CD4-positive, alpha-beta T cell treated with Interleukin-4 for 4 hours (primary cell): ENCODE measurements at regions not wholly inside any gene's neighbourhood (a gene's known extent, or its start where the extent isn't known, plus 50 kb on each side); places are given as distances from the start of the nearest gene placed in this dataset.
"Not testable (repeated sequence)": the region's sequence is repeated elsewhere in the genome, so short reads cannot be mapped to it uniquely, and the experiment has no call there.

Experiments
- DNase-seq: peaks from one replicate; pipeline ENCODE4 v3.0.0-alpha.2; 2020

GRCh38 chr15:84360902-84361301 is 125.3 kb downstream of the GOLGA6L4 start:
- DNase-seq, result not testable (repeated sequence)

- DNase-seq, result not testable (repeated sequence)
Observed at GRCh38 chr15:84384421-84384820, 148.8 kb downstream of the GOLGA6L4 start.

- DNase-seq, result no peak
Observed at GRCh38 chr15:84387086-84387485, 151.5 kb downstream of the GOLGA6L4 start.

GRCh38 chr15:84388201-84388600 is 152.6 kb downstream of the GOLGA6L4 start:
- not testable (repeated sequence) for DNase-seq

- DNase-seq, result not testable (repeated sequence)
Observed at GRCh38 chr15:84388638-84389037, 153.1 kb downstream of the GOLGA6L4 start.

GRCh38 chr15:84390324-84390723 is 154.8 kb downstream of the GOLGA6L4 start:
- DNase-seq, result not testable (repeated sequence)

- no peak for DNase-seq
Observed at GRCh38 chr15:84391191-84391590, 155.6 kb downstream of the GOLGA6L4 start.

- not testable (repeated sequence) for DNase-seq
Observed at GRCh38 chr15:84392020-84392419, 156.4 kb downstream of the GOLGA6L4 start.

GRCh38 chr15:84393386-84393936 is 157.9 kb downstream of the GOLGA6L4 start:
- not testable (repeated sequence) for DNase-seq

- DNase-seq, result not testable (repeated sequence)
Observed at GRCh38 chr15:84393966-84394365, 158.4 kb downstream of the GOLGA6L4 start.

GRCh38 chr15:84395384-84395783 is 159.8 kb downstream of the GOLGA6L4 start:
- not testable (repeated sequence) for DNase-seq

- not testable (repeated sequence) for DNase-seq
Observed at GRCh38 chr15:84395881-84396280, 160.3 kb downstream of the GOLGA6L4 start.

- not testable (repeated sequence) for DNase-seq
Observed at GRCh38 chr15:84397066-84397465, 161.5 kb downstream of the GOLGA6L4 start.

- not testable (repeated sequence) for DNase-seq
Observed at GRCh38 chr15:84398087-84398486, 162.5 kb downstream of the GOLGA6L4 start.

GRCh38 chr15:84398763-84399701 is 163.5 kb downstream of the GOLGA6L4 start:
- DNase-seq, result no peak

GRCh38 chr15:84400017-84400740 is 164.6 kb downstream of the GOLGA6L4 start:
- DNase-seq, result no peak

GRCh38 chr15:84400820-84401219 is 165.2 kb downstream of the GOLGA6L4 start:
- no peak for DNase-seq

- not testable (repeated sequence) for DNase-seq
Observed at GRCh38 chr15:84401461-84401860, 165.9 kb downstream of the GOLGA6L4 start.

GRCh38 chr15:84401891-84402840 is 166.6 kb downstream of the GOLGA6L4 start:
- not testable (repeated sequence) for DNase-seq

- DNase-seq, result no peak
Observed at GRCh38 chr15:84402856-84403608, 167.5 kb downstream of the GOLGA6L4 start.

GRCh38 chr15:84409357-84409756 is 173.8 kb downstream of the GOLGA6L4 start:
- not testable (repeated sequence) for DNase-seq
